ENCODE measurements at regions not wholly inside any gene's neighbourhood (a gene's known extent, or its start where the extent isn't known, plus 50 kb on each side); places are given as distances from the start of the nearest gene placed in this dataset.

- no peaks in the 10 kb centered on the region for H3K36me3 ChIP-seq
- intact Hi-C loops (cut with DNase I), result no loop called here
- no peak overlapping the region for H3K27ac ChIP-seq
- H3K4me3 ChIP-seq, result no peak overlapping the region
- H3K4me1 ChIP-seq (ENCODE audit: insufficient read depth), result no peaks in the 10 kb centered on the region
- WGBS, 3 donors, result 35 to 39% (median 36%) methylated on average over 5 of the region's 5 CpGs
- H3K9me3 ChIP-seq, result no peaks in the 10 kb centered on the region
- TF ChIP-seq POLR2A (IDR thresholded peaks at IDR 0.05) (no peak), CTCF (IDR thresholded peaks at IDR 0.05) (no peak), EP300 (IDR thresholded peaks at IDR 0.05) (no peak)
- no peak for DNase-seq
- no peaks in the 10 kb centered on the region for H3K27me3 ChIP-seq
These were observed 1111.6 kb upstream of the SORCS1 start for GRCh38 chr10:108275895-108276685.

DNA sequence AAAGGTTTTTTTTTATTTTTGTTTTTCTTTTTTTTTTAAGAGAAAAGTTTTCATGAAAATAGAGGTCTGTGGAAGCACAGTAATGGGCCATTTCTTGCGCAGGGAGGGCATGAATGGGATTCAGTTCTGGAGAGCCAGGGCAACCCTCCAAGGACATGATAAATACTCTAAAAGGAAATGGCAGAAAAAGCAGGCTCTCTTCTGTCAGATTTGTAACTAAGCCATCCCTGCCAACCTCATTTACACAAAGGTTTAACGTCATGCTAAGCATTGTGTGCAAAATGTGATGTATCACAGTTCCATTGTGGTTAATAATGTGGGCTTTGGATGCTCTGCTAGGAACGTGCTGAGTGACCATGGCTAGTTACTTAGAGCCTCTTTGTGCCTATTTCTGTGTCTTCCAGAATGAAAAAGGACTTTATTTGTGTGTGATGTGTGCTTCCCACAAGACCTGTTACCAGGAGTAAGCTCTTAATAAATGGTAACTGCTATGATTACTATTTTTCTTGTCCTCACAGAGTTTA, 1095.9 kb upstream of the SORCS1 start:
- Histone ChIP-seq H3K9me3 (no peaks in the 10 kb centered on the region), H3K4me3 (no peak overlapping the region), H3K36me3 (no peaks in the 10 kb centered on the region), H3K27me3 (no peaks in the 10 kb centered on the region), H3K27ac (no peak overlapping the region), H3K4me1 (ENCODE audit: insufficient read depth) (no peaks in the 10 kb centered on the region)
- WGBS, 3 donors, result 60 to 74% (median 62%) methylated on average over 3 of the region's 3 CpGs
- intact Hi-C loops (cut with DNase I), result no loop called here
- no peak for DNase-seq
- TF ChIP-seq POLR2A (IDR thresholded peaks at IDR 0.05) (no peak), CTCF (IDR thresholded peaks at IDR 0.05) (no peak), EP300 (IDR thresholded peaks at IDR 0.05) (no peak)

- WGBS, 3 donors, result 91 to 95% (median 93%) methylated on average over 1 of the region's 1 CpG
- H3K36me3 ChIP-seq, result no peaks in the 10 kb centered on the region
- H3K4me3 ChIP-seq, result no peak overlapping the region
- no peak for TF ChIP-seq EP300 (IDR thresholded peaks at IDR 0.05)
- TF ChIP-seq POLR2A (IDR thresholded peaks at IDR 0.05), result no peak
- no peak for TF ChIP-seq CTCF (IDR thresholded peaks at IDR 0.05)
- H3K27me3 ChIP-seq, result no peaks in the 10 kb centered on the region
- intact Hi-C loops (cut with DNase I), result no loop called here
- DNase-seq, result no peak
- H3K4me1 ChIP-seq (ENCODE audit: insufficient read depth), result no peaks in the 10 kb centered on the region
- no peaks in the 10 kb centered on the region for H3K9me3 ChIP-seq
- H3K27ac ChIP-seq, result no peak overlapping the region
These were observed 1089.6 kb upstream of the SORCS1 start for GRCh38 chr10:108254089-108254488.

DNA sequence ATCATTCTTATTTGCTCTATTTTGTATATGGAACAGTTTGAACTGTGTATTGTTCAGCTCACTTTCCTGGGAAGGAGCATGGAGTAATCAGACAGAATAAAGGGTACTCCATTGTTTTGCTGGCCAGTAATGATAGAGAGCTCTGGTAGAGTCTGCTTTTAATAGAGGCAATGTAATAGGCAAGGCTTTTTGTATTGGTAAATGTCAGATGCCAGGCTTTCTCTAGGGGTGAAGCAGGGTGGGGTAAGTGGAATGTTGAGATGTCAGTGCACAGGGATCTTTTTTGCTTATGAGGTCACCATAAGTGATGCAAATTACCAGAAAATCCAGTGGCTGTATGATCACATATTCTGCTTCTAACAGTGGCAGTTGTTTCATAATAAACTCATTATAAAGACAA, 1088.3 kb upstream of the SORCS1 start:
- DNase-seq, result no peak
- Histone ChIP-seq H3K9me3 (no peaks in the 10 kb centered on the region), H3K36me3 (no peaks in the 10 kb centered on the region), H3K4me3 (no peak overlapping the region), H3K4me1 (ENCODE audit: insufficient read depth) (no peaks in the 10 kb centered on the region), H3K27me3 (no peaks in the 10 kb centered on the region), H3K27ac (no peak overlapping the region)
- no peak for TF ChIP-seq POLR2A (IDR thresholded peaks at IDR 0.05)
- no peak for TF ChIP-seq CTCF (IDR thresholded peaks at IDR 0.05)
- TF ChIP-seq EP300 (IDR thresholded peaks at IDR 0.05), result no peak
- intact Hi-C loops (cut with DNase I), result no loop called here

All from ovary (tissue), 7 donors.